Skin epidermis (tissue), 12 donors: ENCODE measurements at regions not wholly inside any gene's neighbourhood (a gene's known extent, or its start where the extent isn't known, plus 50 kb on each side); places are given as distances from the start of the nearest gene placed in this dataset.
"Not testable (repeated sequence)": the region's sequence is repeated elsewhere in the genome, so short reads cannot be mapped to it uniquely, and the experiment has no call there.

ENCODE experiments used
- H3K27ac ChIP-seq, 21 experiments: fragments of 200-600 bp; sonication (generic) in 11 of 21; one replicate each; pipeline ENCODE4 v1.5.0; 2020; ENCODE audit warnings: mild to moderate bottlenecking in 3 of 21, inconsistent platforms in 2 of 21, moderate library complexity in 2 of 21
- H3K4me3 ChIP-seq, 7 experiments: fragments of 200-600 bp; sonication (generic) in 2 of 7; one replicate each; pipeline ENCODE4 v1.5.0; 2020; ENCODE audit warnings: inconsistent platforms in 2 of 7, mild to moderate bottlenecking in 2 of 7, moderate library complexity in 1 of 7

GRCh38 chr1:219050086-219050821 lies 123.4 kb upstream of the LYPLAL1 start:
- H3K27ac ChIP-seq = no peak overlapping the region
- H3K4me3 ChIP-seq = no peak overlapping the region

- Histone ChIP-seq H3K4me3 (no peak overlapping the region), H3K27ac (no peak overlapping the region)
Observed at GRCh38 chr1:219050822-219051125, 122.9 kb upstream of the LYPLAL1 start.

- H3K27ac ChIP-seq = no peak overlapping the region
- H3K4me3 ChIP-seq = no peak overlapping the region
Observed at GRCh38 chr1:219051547-219051946, 122.1 kb upstream of the LYPLAL1 start.

GRCh38 chr1:219058891-219059820 lies 114.5 kb upstream of the LYPLAL1 start:
- Histone ChIP-seq H3K27ac (no peak overlapping the region), H3K4me3 (no peak overlapping the region)

GRCh38 chr1:219060798-219061197 lies 112.9 kb upstream of the LYPLAL1 start:
- no peak overlapping the region for H3K27ac ChIP-seq
- H3K4me3 ChIP-seq = no peak overlapping the region

- no peak overlapping the region for H3K27ac ChIP-seq
Observed at GRCh38 chr1:219062161-219062560, 111.5 kb upstream of the LYPLAL1 start.

GRCh38 chr1:219066098-219066497 lies 107.6 kb upstream of the LYPLAL1 start:
- H3K4me3 ChIP-seq = no peak overlapping the region
- peak overlapping the region in 8 of 21 experiments; percentile 2 to 47 (median 18) for H3K27ac ChIP-seq

More at GRCh38 chr1:219062161-219062560, 111.5 kb upstream of the LYPLAL1 start:
- no peak overlapping the region for H3K4me3 ChIP-seq

- Histone ChIP-seq H3K27ac (peak overlapping the region in 10 of 21 experiments; percentile 2 to 50 (median 20)), H3K4me3 (no peak overlapping the region)
Observed at GRCh38 chr1:219066631-219067349, 106.9 kb upstream of the LYPLAL1 start.

- H3K4me3 ChIP-seq = no peak overlapping the region
- peak overlapping the region in 5 of 21 experiments; percentile 2 to 50 (median 7) for H3K27ac ChIP-seq
Observed at GRCh38 chr1:219067350-219067712, 106.3 kb upstream of the LYPLAL1 start.

GRCh38 chr1:219070395-219070794 lies 103.3 kb upstream of the LYPLAL1 start:
- not testable (repeated sequence) for H3K4me3 ChIP-seq, H3K27ac ChIP-seq

- Histone ChIP-seq H3K4me3 (no peak overlapping the region), H3K27ac (no peak overlapping the region)
Observed at GRCh38 chr1:219071209-219071608, 102.5 kb upstream of the LYPLAL1 start.

GRCh38 chr1:219072329-219072728 lies 101.3 kb upstream of the LYPLAL1 start:
- Histone ChIP-seq H3K4me3 (no peak overlapping the region), H3K27ac (no peak overlapping the region)

GRCh38 chr1:219074084-219074728 lies 99.5 kb upstream of the LYPLAL1 start:
- Histone ChIP-seq H3K4me3 (no peak overlapping the region), H3K27ac (no peak overlapping the region)

- H3K27ac ChIP-seq = no peak overlapping the region
- H3K4me3 ChIP-seq = no peak overlapping the region
Observed at GRCh38 chr1:219075121-219075879, 98.4 kb upstream of the LYPLAL1 start.

GRCh38 chr1:219076326-219076937 lies 97.2 kb upstream of the LYPLAL1 start:
- H3K27ac ChIP-seq = no peak overlapping the region
- no peak overlapping the region for H3K4me3 ChIP-seq

GRCh38 chr1:219077767-219078166 lies 95.9 kb upstream of the LYPLAL1 start:
- H3K27ac ChIP-seq, H3K4me3 ChIP-seq: not testable (repeated sequence)

- no peak overlapping the region for H3K4me3 ChIP-seq
- H3K27ac ChIP-seq = no peak overlapping the region
Observed at GRCh38 chr1:219081943-219082925, 91.4 kb upstream of the LYPLAL1 start.

- no peak overlapping the region for H3K27ac ChIP-seq
- H3K4me3 ChIP-seq = no peak overlapping the region
Observed at GRCh38 chr1:219083631-219084030, 90.0 kb upstream of the LYPLAL1 start.
